Astrocyte (in vitro differentiated cells and primary cell): ENCODE measurements at regions not wholly inside any gene's neighbourhood (a gene's known extent, or its start where the extent isn't known, plus 50 kb on each side); places are given as distances from the start of the nearest gene placed in this dataset.

Experiments used
- CTCF ChIP-seq: IDR thresholded peaks from 2 replicates; pipeline ENCODE4 v1.5.1; 2011; ENCODE audit warnings: low read depth, mild to moderate bottlenecking, inconsistent platforms, low read length, moderate library complexity; ENCODE audit not compliant: insufficient read depth
- EZH2 ChIP-seq: IDR thresholded peaks from 2 replicates; pipeline ENCODE4 v1.6.1; 2012; ENCODE audit warnings: mild to moderate bottlenecking, low read length, inconsistent platforms; ENCODE audit not compliant: insufficient read depth

- TF ChIP-seq EZH2 (no peak), CTCF (no peak)
Measured at GRCh38 chr6:23268348-23268747, 699.0 kb downstream of the HDGFL1 start.
